Hematopoietic multipotent progenitor cell (in vitro differentiated cells): ENCODE measurements at regions not wholly inside any gene's neighbourhood (a gene's known extent, or its start where the extent isn't known, plus 50 kb on each side); places are given as distances from the start of the nearest gene placed in this dataset.

Experiments used
- DNase-seq, 3 donors: peaks; one replicate each; pipeline ENCODE4 v3.0.0-alpha.2; 2011 to 2015; ENCODE audit warnings: low read depth in 2 of 3, low spot score in 2 of 3

- no peak for DNase-seq
Measured at GRCh38 chr3:94564247-94564646, 501.4 kb downstream of the NSUN3 start.

- no peak for DNase-seq
Measured at GRCh38 chr3:94568041-94568440, 505.2 kb downstream of the NSUN3 start.

DNA sequence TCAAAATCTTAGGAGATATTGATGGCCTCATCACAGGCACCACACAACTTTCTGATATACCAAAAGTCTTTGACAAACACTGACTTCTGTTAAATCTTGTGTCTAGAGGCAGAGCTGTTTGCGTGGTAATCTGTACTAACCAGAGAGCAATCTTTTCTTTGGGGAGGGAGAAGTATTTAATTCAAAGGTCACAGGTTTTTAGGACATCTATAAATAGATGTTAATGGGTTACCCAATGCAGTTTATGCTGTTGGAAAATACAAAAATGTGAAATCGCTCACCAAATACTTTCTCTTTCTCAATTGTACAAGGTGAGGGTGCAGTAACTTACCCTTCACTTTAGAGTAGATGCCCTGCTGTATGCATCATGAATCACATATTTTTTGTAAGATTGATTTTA lies 510.5 kb downstream of the NSUN3 start:
- DNase-seq = no peak

- DNase-seq = no peak
Measured at GRCh38 chr3:94587291-94587690, 524.4 kb downstream of the NSUN3 start.

DNA sequence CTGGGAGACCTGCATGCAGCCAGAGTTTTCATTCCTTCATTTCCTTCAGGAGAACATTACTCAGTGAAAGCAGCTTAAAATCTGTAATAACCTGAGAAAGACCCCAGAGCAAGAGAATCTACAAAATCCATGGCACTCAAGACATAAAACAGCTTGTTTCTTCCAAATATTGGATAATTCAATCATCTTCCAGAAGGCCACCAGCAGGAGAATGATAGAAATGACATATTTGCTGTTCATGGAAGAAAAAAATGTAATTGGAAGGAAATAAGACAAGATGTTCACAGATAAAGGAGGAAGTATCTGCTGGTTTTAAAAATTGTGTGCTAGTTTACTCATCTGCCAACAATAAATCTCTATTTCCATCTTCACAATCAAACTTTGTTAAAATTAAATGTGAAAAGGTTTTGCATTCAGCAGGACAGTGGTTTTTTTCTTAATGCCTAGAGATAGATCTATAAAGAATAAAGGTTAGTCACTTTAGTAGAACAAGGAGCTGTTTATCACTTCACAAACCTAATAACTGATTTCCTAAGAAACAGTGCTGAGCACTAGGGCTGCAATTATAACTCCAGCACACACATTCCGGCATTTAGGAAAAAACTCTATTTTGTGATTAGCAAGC lies 530.8 kb downstream of the NSUN3 start:
- DNase-seq = no peak

DNA sequence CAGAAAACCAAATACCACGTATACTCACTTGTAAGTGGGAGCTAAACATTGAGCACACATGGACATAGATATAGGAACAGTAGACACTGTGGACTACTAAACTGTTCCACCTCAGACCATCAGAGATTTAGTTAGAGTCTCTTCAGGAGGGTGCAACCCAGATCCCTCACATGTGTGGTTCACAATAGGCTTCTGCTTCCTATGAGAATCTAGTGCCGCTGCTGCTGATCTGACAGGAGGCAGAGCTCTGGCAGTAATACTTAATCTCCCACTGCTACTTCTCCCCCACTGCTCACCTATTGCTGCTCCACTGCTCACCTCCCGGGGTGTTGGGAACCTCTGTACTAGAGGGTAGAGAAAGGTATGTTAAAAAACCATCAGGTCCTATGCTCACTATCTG lies 533.3 kb downstream of the NSUN3 start:
- DNase-seq = no peak

- no peak for DNase-seq
Measured at GRCh38 chr3:94596887-94597566, 534.2 kb downstream of the NSUN3 start.

GRCh38 chr3:94607778-94608177 lies 544.9 kb downstream of the NSUN3 start:
- no peak for DNase-seq

DNA sequence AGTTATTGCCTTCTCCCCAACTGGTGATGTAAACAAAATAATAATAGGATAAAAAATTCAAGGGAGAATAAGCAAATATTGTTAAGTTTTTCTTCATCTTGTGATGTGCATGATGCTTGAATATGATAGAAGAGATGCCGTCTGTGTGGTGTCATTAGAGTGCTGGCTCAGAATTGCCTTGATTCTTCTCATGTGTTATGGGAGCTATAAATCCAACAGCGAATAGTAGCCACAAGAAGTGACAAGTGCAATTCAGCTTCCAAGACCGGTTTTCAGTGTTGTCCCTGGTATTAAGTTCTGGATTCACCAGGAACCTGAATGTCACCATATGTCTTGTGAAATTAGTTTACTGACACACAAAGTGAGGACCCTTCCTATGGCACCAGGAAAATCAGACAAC lies 547.0 kb downstream of the NSUN3 start:
- DNase-seq = no peak

- no peak for DNase-seq
Measured at GRCh38 chr3:94611596-94611995, 548.7 kb downstream of the NSUN3 start.

DNA sequence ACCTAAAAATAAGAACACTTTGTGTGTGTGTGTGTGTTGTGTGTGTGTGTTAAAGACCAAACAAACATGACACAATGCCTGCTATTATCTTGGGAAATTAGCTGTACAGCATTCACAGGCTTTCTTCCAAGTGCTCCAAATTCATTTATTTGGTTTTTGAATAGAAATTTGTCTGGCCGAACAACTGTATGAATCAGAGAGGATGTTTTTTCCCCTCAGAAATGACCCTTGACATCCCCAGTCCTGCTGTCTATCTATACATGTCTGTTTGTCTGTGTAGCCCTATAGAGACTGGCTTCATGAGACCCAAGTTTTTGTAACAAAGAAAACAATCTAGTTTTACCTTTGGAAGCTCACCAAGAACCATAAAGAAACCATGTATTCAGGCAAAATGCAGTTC lies 549.8 kb downstream of the NSUN3 start:
- DNase-seq = no peak

GRCh38 chr3:94614192-94614591 lies 551.3 kb downstream of the NSUN3 start:
- no peak for DNase-seq

GRCh38 chr3:94615275-94616065 lies 552.6 kb downstream of the NSUN3 start:
- DNase-seq = no peak

- DNase-seq = no peak
Measured at GRCh38 chr3:94616833-94617232, 554.0 kb downstream of the NSUN3 start.

- DNase-seq = no peak
Measured at GRCh38 chr3:94617312-94617711, 554.5 kb downstream of the NSUN3 start.

DNA sequence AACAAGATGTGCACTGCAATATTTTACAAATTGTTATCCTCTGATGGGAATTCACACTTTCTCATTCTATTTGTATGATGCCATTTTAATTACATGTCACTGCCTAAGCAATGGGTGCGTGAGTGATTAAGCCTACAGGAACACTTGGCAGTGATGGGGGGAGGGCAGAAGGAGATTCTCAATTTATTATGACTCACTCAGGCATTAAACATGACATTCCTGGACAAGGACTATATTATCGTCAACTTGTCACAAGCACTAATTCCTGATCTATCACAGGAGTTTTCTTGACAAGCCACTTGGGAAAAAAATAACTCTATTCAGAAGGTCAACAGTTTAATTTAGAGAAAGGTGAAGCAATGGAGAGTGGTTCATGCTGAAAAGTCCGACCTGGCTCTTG lies 556.8 kb downstream of the NSUN3 start:
- DNase-seq = no peak

- no peak for DNase-seq
Measured at GRCh38 chr3:94626573-94626972, 563.7 kb downstream of the NSUN3 start.

DNA sequence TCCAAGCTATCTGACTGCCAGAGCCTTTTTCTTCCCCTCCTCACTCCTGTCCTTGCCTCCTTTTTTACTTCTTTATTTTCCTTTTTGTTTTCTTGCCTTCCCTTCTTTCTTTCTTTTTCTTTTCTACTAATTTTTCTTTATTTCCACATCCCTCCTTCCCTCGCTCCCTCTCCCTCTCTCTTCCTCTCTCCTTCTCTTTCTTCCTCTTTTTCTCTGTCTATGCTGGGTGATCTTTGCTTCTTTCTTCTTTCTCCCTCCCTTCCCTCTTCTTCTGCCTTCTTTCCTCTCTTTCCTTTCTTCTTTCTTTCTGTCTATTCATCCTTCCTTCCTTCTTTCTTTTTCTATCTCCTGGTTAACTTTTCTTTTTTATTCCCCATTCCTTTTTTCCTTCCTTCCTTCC lies 564.8 kb downstream of the NSUN3 start:
- no peak for DNase-seq

- DNase-seq = no peak
Measured at GRCh38 chr3:94643400-94643799, 580.5 kb downstream of the NSUN3 start.

DNA sequence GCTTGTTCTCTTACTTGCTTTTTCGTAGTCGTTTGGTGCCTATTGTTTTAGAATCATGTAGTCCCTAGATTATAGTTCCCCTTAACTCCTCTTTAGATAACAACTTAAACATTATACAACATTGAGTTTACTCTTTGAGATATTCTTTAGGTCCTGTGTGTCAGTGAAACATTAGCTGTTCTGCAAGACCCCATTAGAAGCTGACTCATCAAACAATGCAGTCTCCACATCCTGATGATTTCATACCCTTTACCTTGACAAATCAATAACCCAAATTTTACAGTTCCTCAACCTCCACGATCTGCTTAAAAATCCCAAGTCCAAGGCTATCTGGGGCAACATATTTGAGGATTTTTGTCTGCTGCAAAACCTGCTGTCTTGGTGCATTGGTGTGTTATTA lies 582.9 kb downstream of the NSUN3 start:
- no peak for DNase-seq

GRCh38 chr3:94647131-94647530 lies 584.3 kb downstream of the NSUN3 start:
- DNase-seq = no peak
